Fibroblast of pulmonary artery (primary cell): ENCODE measurements at regions not wholly inside any gene's neighbourhood (a gene's known extent, or its start where the extent isn't known, plus 50 kb on each side); places are given as distances from the start of the nearest gene placed in this dataset.

Experiments
- DNase-seq: peaks from one replicate; pipeline ENCODE4 v3.0.0-alpha.2; 2010; ENCODE audit warnings: low read depth
- H3K4me3 ChIP-seq: replicated peaks from 2 replicates; pipeline ENCODE4 v1.5.1; 2011; ENCODE audit warnings: low read depth, mild to moderate bottlenecking, control low read depth, low read length, moderate library complexity
- CTCF ChIP-seq: IDR thresholded peaks from 2 replicates; pipeline ENCODE4 v1.5.1; 2011; ENCODE audit warnings: mild to moderate bottlenecking, control low read depth, low read length, inconsistent platforms; ENCODE audit errors: missing control alignments

GRCh38 chr22:47369431-47370015 lies 607.1 kb downstream of the TBC1D22A start:
- no peak overlapping the region for H3K4me3 ChIP-seq
- DNase-seq = no peak
- TF ChIP-seq CTCF = no peak

- TF ChIP-seq CTCF = no peak
- no peak for DNase-seq
- no peak overlapping the region for H3K4me3 ChIP-seq
Measured at GRCh38 chr22:47369020-47369419, 606.6 kb downstream of the TBC1D22A start.

GRCh38 chr22:47367993-47368945 lies 605.8 kb downstream of the TBC1D22A start:
- H3K4me3 ChIP-seq = no peak overlapping the region
- DNase-seq = no peak
- no peak for TF ChIP-seq CTCF

- DNase-seq = no peak
- H3K4me3 ChIP-seq = no peak overlapping the region
- TF ChIP-seq CTCF = no peak
Measured at GRCh38 chr22:47367107-47367690, 604.7 kb downstream of the TBC1D22A start.

GRCh38 chr22:47366026-47366767 lies 603.7 kb downstream of the TBC1D22A start:
- no peak for DNase-seq
- TF ChIP-seq CTCF = no peak
- no peak overlapping the region for H3K4me3 ChIP-seq

- DNase-seq = no peak
- TF ChIP-seq CTCF = no peak
- no peak overlapping the region for H3K4me3 ChIP-seq
Measured at GRCh38 chr22:47361247-47361646, 598.8 kb downstream of the TBC1D22A start.
